HCT116 (cell line): ENCODE measurements at regions not wholly inside any gene's neighbourhood (a gene's known extent, or its start where the extent isn't known, plus 50 kb on each side); places are given as distances from the start of the nearest gene placed in this dataset.

Experiments
- ATAC-seq: fragments of 200-7000 bp; cut with Tn5 transposase; 2 replicates; pipeline ENCODE4 v1.9.1; 2020; ENCODE audit warnings: mild to moderate bottlenecking, moderate library complexity
- BruUV-seq: library from RNA; stranded (reverse); fragments of 400-500 nt; replicated peaks from 2 replicates; lab custom pipeline; 2021; lab: Mats Ljungman, UMichigan
- CTCF ChIA-PET: fragments of 300-600 bp; sonication (Branson Sonifier 250); formaldehyde crosslinking; loops from one replicate; lab custom pipeline; 2021; ENCODE audit warnings: antibody characterized with exemption; lab: Charles Lee
- POLR2A ChIA-PET: fragments of 300-600, 350-600 bp; sonication (Branson Sonifier 250); formaldehyde crosslinking; loops from one replicate; lab custom pipeline; 2021; ENCODE audit warnings: antibody characterized with exemption; lab: Charles Lee
- RAD21 ChIA-PET, 2 experiments: fragments of 300-600 bp; sonication (Branson Sonifier 250); formaldehyde crosslinking; loops; one replicate each; lab custom pipeline; 2023; ENCODE audit warnings: low total read pairs in 2 of 2; ENCODE audit not compliant: uncharacterized antibody in 2 of 2, unreplicated experiment in 2 of 2, low non-redundant PET in 1 of 2; lab: Charles Lee
- DNase-seq: peaks from one replicate; pipeline ENCODE4 v3.0.0-alpha.2; 2010; ENCODE audit warnings: low read depth, low spot score
- H2AFZ ChIP-seq: fragments of 200-600 bp; shearing (Covaris generic), sonication (generic); 2 replicates; pipeline ENCODE4 v1.6.1; 2017; ENCODE audit warnings: low read depth, mixed run types, mixed read lengths, antibody characterized with exemption, low read length; ENCODE audit not compliant: poor library complexity, severe bottlenecking
- H3K27ac ChIP-seq: 2 replicates; pipeline ENCODE4 v1.5.1; 2012; ENCODE audit warnings: low read depth, low read length
- H3K27me3 ChIP-seq: fragments of 200-600 bp; sonication (generic); 2 replicates; pipeline ENCODE4 v1.6.1; 2016; ENCODE audit warnings: mixed run types, low read length, mixed read lengths; ENCODE audit not compliant: insufficient read depth
- H3K36me3 ChIP-seq, 2 experiments: fragments of 200-500 bp in 1 of 2; fragments of 200-600 bp in 1 of 2; sonication (Bioruptor generic) in 1 of 2; sonication (generic) in 1 of 2; 2 replicates each; pipeline versions ENCODE4 v1.5.1 to v1.6.1; 2014 to 2016; ENCODE audit warnings: low read length in 2 of 2, inconsistent platforms in 1 of 2, mixed read lengths in 1 of 2, mixed run types in 1 of 2; ENCODE audit not compliant: insufficient read depth in 2 of 2, control insufficient read depth in 1 of 2
- H3K4me1 ChIP-seq, 2 experiments: fragments of 200-600 bp in 1 of 2; sonication (generic) in 1 of 2; 2 replicates each; pipeline versions ENCODE4 v1.5.1 to v1.6.1; 2012 to 2017; ENCODE audit warnings: low read length in 2 of 2, inconsistent platforms in 1 of 2, mild to moderate bottlenecking in 1 of 2, mixed read lengths in 1 of 2, mixed run types in 1 of 2, moderate library complexity in 1 of 2; ENCODE audit not compliant: insufficient read depth in 2 of 2, control insufficient read depth in 1 of 2
- H3K4me2 ChIP-seq: fragments of 200-600 bp; sonication (generic); 2 replicates; pipeline ENCODE4 v1.6.1; 2017; ENCODE audit warnings: mixed run types, low read length, mixed read lengths
- H3K4me3 ChIP-seq, 2 experiments: fragments of 200-600 bp in 1 of 2; sonication (generic) in 1 of 2; replicated peaks in 1 of 2; 2 replicates each; pipeline ENCODE4 v1.5.1; 2011 to 2016; ENCODE audit warnings: low read length in 2 of 2, control low read depth in 1 of 2, low read depth in 1 of 2, mild to moderate bottlenecking in 1 of 2, mixed read lengths in 1 of 2, mixed run types in 1 of 2
- H3K79me2 ChIP-seq: fragments of 200-600 bp; sonication (generic); 2 replicates; pipeline ENCODE4 v1.6.1; 2017; ENCODE audit warnings: mild to moderate bottlenecking, mixed run types, low read length, moderate library complexity, mixed read lengths; ENCODE audit not compliant: insufficient read depth
- H3K9ac ChIP-seq: fragments of 200-600 bp; sonication (generic); 2 replicates; pipeline ENCODE4 v1.6.1; 2016; ENCODE audit warnings: low read length, mixed read lengths
- H3K9me2 ChIP-seq: fragments of 200-600 bp; sonication (generic), shearing (Covaris generic); 2 replicates; pipeline ENCODE4 v1.6.1; 2017; ENCODE audit warnings: mixed run types, mild to moderate bottlenecking, moderate library complexity; ENCODE audit not compliant: insufficient read depth
- H3K9me3 ChIP-seq, 2 experiments: fragments of 200-500 bp in 1 of 2; fragments of 200-600 bp in 1 of 2; sonication (Bioruptor generic) in 1 of 2; sonication (generic) in 1 of 2; 2 replicates each; pipeline ENCODE4 v1.6.1; 2014 to 2017; ENCODE audit warnings: low read length in 2 of 2, mixed read lengths in 2 of 2, inconsistent platforms in 1 of 2, low read depth in 1 of 2, mild to moderate bottlenecking in 1 of 2, mixed run types in 1 of 2, moderate library complexity in 1 of 2; ENCODE audit not compliant: control insufficient read depth in 1 of 2, insufficient read depth in 1 of 2
- H4K20me1 ChIP-seq: fragments of 200-600 bp; sonication (generic), shearing (Covaris generic); 2 replicates; pipeline ENCODE4 v1.6.1; 2017; ENCODE audit warnings: mixed run types, mild to moderate bottlenecking, moderate library complexity; ENCODE audit not compliant: insufficient read depth
- CBX3 ChIP-seq: IDR thresholded peaks from 2 replicates; pipeline ENCODE4 v1.6.1; 2012; ENCODE audit warnings: low read depth
- CEBPB ChIP-seq: IDR thresholded peaks from 2 replicates; pipeline ENCODE4 v1.6.1; 2012; ENCODE audit warnings: low read depth
- EZH2 ChIP-seq: fragments of 200-600 bp; sonication (generic); IDR thresholded peaks from 2 replicates; pipeline ENCODE4 v1.6.1; 2017; ENCODE audit warnings: antibody characterized with exemption, mixed run types
- EZH2phosphoT487 ChIP-seq: fragments of 200-600 bp; IDR thresholded peaks from 2 replicates; pipeline ENCODE4 v1.6.1; 2018; ENCODE audit warnings: antibody characterized with exemption, borderline replicate concordance
- POLR2AphosphoS5 ChIP-seq: IDR thresholded peaks from 2 replicates; pipeline ENCODE4 v1.6.1; 2011; ENCODE audit warnings: mild to moderate bottlenecking, low read depth, low read length, moderate library complexity
- REST ChIP-seq: IDR thresholded peaks from 2 replicates; pipeline ENCODE4 v1.6.1; 2012; ENCODE audit warnings: low read depth
- SIN3A ChIP-seq: IDR thresholded peaks from 2 replicates; pipeline ENCODE4 v1.6.1; 2012; ENCODE audit warnings: low read depth
- SRF ChIP-seq: IDR thresholded peaks from 2 replicates; pipeline ENCODE4 v1.6.1; 2012; ENCODE audit warnings: low read depth
- TCF7L2 ChIP-seq: IDR thresholded peaks from 2 replicates; pipeline ENCODE4 v1.7.0; 2011; ENCODE audit warnings: borderline replicate concordance, inconsistent platforms; ENCODE audit not compliant: insufficient read depth, insufficient read length; ENCODE audit errors: extremely low read depth
- ZFX ChIP-seq: fragments of 450-650 bp; IDR thresholded peaks from 2 replicates; pipeline ENCODE4 v1.6.1; 2017
- intact Hi-C: fragments of 100-400 bp; cut with micrococcal nuclease; formaldehyde crosslinking; loops from 2 replicates; pipeline ENCODE4 v1.10.0; 2022
- TF ChIP-seq, protein P1 (sequence below): IDR thresholded peaks from 2 replicates; pipeline ENCODE4 v1.6.1; 2011; ENCODE audit warnings: mild to moderate bottlenecking, low read length, moderate library complexity; ENCODE audit not compliant: insufficient replicate concordance; ENCODE audit errors: extremely low read depth
- TF ChIP-seq, protein P2 (sequence below): IDR thresholded peaks from 2 replicates; pipeline ENCODE4 v1.6.1; 2012

GRCh38 chr1:105122041-105122440 lies 1372.3 kb downstream of the AMY1C start:
- no peak for ATAC-seq

GRCh38 chr1:105137543-105138457 lies 1388.1 kb downstream of the AMY1C start:
- no peak overlapping the region for H2AFZ ChIP-seq
- no peak overlapping the region for H3K9ac ChIP-seq
- DNase-seq: no peak
- intact Hi-C loops: no loop called here
- POLR2A ChIA-PET: no interaction called here
- H4K20me1 ChIP-seq: no peaks in the 10 kb centered on the region
- no peaks in the 10 kb centered on the region for H3K36me3 ChIP-seq
- no peaks in the 10 kb centered on the region for H3K4me1 ChIP-seq
- CTCF ChIA-PET: no interaction called here
- H3K79me2 ChIP-seq: no peaks in the 10 kb centered on the region
- no peaks in the 10 kb centered on the region for H3K27me3 ChIP-seq
- RAD21 ChIA-PET: no interaction called here
- no peak for ATAC-seq
- H3K9me2 ChIP-seq: no peaks in the 10 kb centered on the region
- BruUV-seq: no TSS peak
- H3K4me2 ChIP-seq: no peak overlapping the region
- H3K9me3 ChIP-seq: peaks cover 0 to 4% of the 10 kb centered on the region in 2 experiments; a peak in 2 of 4 replicates
- H3K4me3 ChIP-seq: no peak overlapping the region
- H3K27ac ChIP-seq: no peak overlapping the region
- TF ChIP-seq POLR2AphosphoS5 (no peak), SRF (no peak), CBX3 (no peak), REST (no peak), SIN3A (no peak), TCF7L2 (no peak), CEBPB (no peak)
- TF ChIP-seq, protein P1, sequence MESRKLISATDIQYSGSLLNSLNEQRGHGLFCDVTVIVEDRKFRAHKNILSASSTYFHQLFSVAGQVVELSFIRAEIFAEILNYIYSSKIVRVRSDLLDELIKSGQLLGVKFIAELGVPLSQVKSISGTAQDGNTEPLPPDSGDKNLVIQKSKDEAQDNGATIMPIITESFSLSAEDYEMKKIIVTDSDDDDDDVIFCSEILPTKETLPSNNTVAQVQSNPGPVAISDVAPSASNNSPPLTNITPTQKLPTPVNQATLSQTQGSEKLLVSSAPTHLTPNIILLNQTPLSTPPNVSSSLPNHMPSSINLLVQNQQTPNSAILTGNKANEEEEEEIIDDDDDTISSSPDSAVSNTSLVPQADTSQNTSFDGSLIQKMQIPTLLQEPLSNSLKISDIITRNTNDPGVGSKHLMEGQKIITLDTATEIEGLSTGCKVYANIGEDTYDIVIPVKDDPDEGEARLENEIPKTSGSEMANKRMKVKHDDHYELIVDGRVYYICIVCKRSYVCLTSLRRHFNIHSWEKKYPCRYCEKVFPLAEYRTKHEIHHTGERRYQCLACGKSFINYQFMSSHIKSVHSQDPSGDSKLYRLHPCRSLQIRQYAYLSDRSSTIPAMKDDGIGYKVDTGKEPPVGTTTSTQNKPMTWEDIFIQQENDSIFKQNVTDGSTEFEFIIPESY: no peak

More at GRCh38 chr1:105122041-105122440, 1372.3 kb downstream of the AMY1C start:
- BruUV-seq: no TSS peak
- H4K20me1 ChIP-seq: no peaks in the 10 kb centered on the region
- H3K36me3 ChIP-seq: no peaks in the 10 kb centered on the region
- intact Hi-C loops: no loop called here
- no peaks in the 10 kb centered on the region for H3K9me2 ChIP-seq
- no peaks in the 10 kb centered on the region for H3K27me3 ChIP-seq
- peaks cover 0 to 6% of the 10 kb centered on the region in 2 experiments; a peak in 2 of 4 replicates for H3K9me3 ChIP-seq
- no peak overlapping the region for H3K27ac ChIP-seq
- H3K4me3 ChIP-seq: no peak overlapping the region
- no peaks in the 10 kb centered on the region for H3K4me1 ChIP-seq
- ChIA-PET CTCF (no interaction called here), RAD21 (no interaction called here), POLR2A (no interaction called here)
- DNase-seq: no peak
- no peak overlapping the region for H3K9ac ChIP-seq
- no peak overlapping the region for H3K4me2 ChIP-seq
- TF ChIP-seq POLR2AphosphoS5: no peak
- no peak for TF ChIP-seq EZH2
- TF ChIP-seq, protein P2, sequence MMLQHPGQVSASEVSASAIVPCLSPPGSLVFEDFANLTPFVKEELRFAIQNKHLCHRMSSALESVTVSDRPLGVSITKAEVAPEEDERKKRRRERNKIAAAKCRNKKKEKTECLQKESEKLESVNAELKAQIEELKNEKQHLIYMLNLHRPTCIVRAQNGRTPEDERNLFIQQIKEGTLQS: no peak
- no peak for TF ChIP-seq EZH2phosphoT487
- no peak for TF ChIP-seq ZFX
- no peak overlapping the region for H2AFZ ChIP-seq
- no peaks in the 10 kb centered on the region for H3K79me2 ChIP-seq
